HG03196 (cell line): ENCODE measurements at regions not wholly inside any gene's neighbourhood (a gene's known extent, or its start where the extent isn't known, plus 50 kb on each side); places are given as distances from the start of the nearest gene placed in this dataset.
"Not testable (repeated sequence)": the region's sequence is repeated elsewhere in the genome, so short reads cannot be mapped to it uniquely, and the experiment has no call there.

Experiments used
- ATAC-seq: cut with Tn5 transposase; IDR thresholded peaks from one replicate; pipeline ENCODE4 v1.9.1; 2021; ENCODE audit not compliant: unreplicated experiment

- ATAC-seq = no peak
These were observed 50.5 kb upstream of the GRIN2A start for GRCh38 chr16:10232757-10233156.

- no peak for ATAC-seq
These were observed 57.4 kb upstream of the GRIN2A start for GRCh38 chr16:10239640-10240039.

GRCh38 chr16:10240854-10241613, 58.8 kb upstream of the GRIN2A start:
- ATAC-seq = no peak

- ATAC-seq = no peak
These were observed 59.9 kb upstream of the GRIN2A start for GRCh38 chr16:10242097-10242496.

GRCh38 chr16:10242916-10243315, 60.7 kb upstream of the GRIN2A start:
- no peak for ATAC-seq

GRCh38 chr16:10245002-10245401, 62.8 kb upstream of the GRIN2A start:
- no peak for ATAC-seq

- ATAC-seq = no peak
These were observed 68.1 kb upstream of the GRIN2A start for GRCh38 chr16:10250137-10250828.

- no peak for ATAC-seq
These were observed 69.9 kb upstream of the GRIN2A start for GRCh38 chr16:10252155-10252554.

DNA sequence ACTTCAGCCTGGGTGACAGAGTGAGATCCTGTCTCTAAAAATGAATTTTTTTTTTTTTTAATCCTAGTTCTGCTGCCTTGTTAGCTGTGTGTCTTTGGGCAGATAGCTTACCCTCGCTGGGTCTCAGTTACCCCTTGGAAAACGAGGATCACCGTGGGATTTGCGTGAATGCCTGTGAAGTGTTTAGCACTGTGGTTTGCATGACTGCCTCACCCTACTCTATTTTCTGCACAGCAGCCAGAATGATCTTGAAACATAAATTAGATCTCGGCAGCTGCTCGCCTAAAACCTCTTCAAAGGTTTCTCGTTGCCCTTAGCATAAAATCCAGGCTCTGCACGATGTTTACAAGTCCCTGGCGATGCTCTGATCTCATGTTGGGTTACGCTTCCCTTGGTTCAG, 71.2 kb upstream of the GRIN2A start:
- no peak for ATAC-seq

DNA sequence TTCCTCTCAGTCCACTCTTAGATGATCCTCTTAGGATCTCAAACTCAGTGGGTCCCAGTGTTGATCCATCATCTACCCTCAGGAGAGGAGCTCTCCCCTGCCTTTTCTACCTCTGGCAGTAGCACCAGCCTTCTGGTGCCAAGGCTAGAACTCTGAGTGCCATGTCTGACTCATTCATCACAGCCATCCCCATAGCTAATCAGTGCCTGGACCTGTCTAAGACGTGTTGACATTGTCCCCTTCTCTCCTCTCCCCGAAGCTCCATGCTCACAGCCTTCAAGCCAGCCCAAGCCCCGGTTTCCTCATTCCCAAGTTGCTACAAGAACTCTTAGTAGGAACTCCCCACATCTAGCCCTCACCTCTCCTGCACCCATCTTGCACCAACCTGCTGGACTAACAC, 73.5 kb upstream of the GRIN2A start:
- ATAC-seq = no peak

DNA sequence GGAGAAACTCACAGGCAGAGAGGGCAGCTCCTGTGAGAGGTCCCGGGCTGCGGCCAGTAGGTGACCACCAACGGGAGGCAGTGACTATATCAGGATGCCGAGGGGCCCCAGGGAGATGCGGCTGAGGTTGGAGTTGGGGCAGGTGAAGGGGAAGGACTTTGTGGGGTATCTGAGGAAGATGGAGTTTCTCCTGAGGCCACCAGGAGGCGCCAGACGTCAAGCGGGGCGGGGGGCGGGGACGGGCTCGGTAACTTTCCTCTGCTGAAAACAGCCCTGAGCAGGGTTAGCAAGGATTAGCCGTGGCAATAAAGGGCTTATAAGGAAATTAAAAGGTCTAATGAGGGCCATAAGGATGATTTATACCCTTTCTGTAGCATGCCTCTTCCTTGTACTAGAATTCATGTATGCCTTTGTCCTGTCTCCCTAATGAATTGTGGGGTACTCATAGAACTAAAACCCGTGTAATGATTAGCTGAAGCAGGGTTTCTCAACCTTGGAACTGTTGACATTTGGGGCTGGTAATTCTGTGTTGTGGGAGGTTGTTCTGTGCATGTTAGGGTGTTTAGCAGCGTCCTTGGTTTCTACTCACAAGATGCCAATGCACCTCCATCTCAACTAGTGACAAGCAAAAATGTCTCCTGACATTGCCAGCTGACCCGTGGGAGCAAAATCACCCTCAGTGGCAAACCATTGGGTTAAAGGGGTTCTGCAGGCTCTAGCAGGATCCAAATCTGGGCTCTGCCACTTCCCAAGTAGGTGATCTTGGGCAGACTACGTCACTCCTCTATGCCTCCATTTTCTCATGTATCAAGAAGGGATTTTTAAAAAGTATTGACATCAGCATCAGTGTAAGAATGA, 74.8 kb upstream of the GRIN2A start:
- ATAC-seq = no peak

- ATAC-seq = not testable (repeated sequence)
These were observed 75.5 kb upstream of the GRIN2A start for GRCh38 chr16:10257642-10258251.

GRCh38 chr16:10258930-10259603, 76.8 kb upstream of the GRIN2A start:
- ATAC-seq = not testable (repeated sequence)

GRCh38 chr16:10261077-10261476, 78.8 kb upstream of the GRIN2A start:
- no peak for ATAC-seq

DNA sequence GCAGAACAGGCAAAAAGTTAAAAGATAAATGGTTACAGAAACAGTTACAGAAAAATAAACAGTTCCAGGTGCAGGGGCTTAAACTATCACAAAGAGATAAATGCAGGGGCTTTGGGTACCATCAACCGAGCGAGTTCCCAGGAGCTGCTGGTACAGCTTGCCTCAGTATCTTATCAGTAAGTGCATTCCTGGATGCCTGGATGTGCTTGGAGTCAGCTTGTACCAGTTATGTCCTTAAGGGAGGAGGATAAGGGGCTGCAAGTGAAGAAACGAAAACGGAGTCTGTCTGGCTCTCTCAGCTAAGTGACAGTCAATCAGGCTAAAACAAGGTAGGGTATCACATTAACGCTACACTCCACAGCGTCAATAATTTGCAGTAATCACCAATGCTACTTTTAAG, 79.3 kb upstream of the GRIN2A start:
- ATAC-seq = not testable (repeated sequence)

DNA sequence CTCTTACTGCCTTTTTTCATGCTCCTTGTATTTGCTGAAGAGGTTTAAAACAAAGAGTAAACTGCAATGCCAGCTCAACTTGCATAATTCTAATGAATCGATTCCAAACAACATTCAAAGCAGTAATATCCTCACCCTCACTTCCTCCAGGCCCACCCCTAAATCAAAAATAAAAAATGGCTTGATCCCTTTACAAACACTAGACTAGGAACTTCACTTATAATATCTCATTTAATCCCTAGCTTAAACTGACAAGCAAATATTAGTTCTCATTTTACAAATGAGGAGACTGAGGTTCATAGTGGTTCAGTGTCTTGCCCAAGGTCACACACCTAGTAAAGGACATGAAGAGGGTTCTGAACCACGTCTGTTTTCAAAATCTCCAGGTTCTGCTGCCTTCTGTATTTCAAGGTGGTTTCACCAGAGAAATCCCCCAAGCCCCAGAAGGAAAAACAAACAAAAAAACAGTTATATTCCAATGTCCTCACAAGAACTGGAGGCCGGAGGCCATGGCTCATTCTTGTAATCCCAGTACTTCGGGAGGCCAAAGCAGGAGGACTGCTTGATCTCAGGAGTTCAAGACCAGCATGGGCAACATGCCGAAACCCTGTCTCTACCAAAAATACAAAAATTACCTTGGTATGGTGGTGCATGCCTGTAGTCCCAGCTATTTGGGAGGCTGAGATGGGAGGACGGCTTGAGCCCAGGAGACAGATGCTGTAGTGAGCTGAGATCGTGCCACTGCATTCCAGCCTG, 80.3 kb upstream of the GRIN2A start:
- no peak for ATAC-seq

- ATAC-seq = no peak
These were observed 83.8 kb upstream of the GRIN2A start for GRCh38 chr16:10265770-10266615.

GRCh38 chr16:10266809-10267208, 84.6 kb upstream of the GRIN2A start:
- ATAC-seq = peak; percentile 79

DNA sequence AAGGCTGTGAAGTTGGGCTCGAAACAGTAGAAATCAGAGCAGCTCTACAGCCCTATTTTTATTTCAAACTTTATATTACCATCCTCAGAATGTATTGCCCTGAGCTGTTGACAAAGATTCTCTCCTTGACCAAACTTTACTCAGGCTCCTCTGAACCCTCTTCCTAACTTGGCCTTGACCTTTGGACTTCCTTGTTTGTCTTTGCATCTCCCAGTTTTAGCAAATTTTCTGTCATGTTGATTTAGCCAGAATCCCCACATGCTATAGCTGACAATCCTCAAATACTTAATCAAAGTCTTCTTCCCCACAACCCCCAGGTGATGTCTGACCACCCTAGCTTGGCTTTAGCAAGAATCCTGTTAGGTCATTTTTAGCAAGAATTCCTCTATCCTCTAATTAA, 87.4 kb upstream of the GRIN2A start:
- no peak for ATAC-seq
